Stimulated activated CD8-positive, alpha-beta memory T cell treated with anti-CD3 and anti-CD28 coated beads, Interleukin-4, amount 100 ng/mL, for 24 hours (primary cell): ENCODE measurements at regions not wholly inside any gene's neighbourhood (a gene's known extent, or its start where the extent isn't known, plus 50 kb on each side); places are given as distances from the start of the nearest gene placed in this dataset.

ENCODE experiments used
- DNase-seq: peaks from one replicate; pipeline ENCODE4 v3.0.0-alpha.2; 2020; ENCODE audit warnings: low read depth

DNA sequence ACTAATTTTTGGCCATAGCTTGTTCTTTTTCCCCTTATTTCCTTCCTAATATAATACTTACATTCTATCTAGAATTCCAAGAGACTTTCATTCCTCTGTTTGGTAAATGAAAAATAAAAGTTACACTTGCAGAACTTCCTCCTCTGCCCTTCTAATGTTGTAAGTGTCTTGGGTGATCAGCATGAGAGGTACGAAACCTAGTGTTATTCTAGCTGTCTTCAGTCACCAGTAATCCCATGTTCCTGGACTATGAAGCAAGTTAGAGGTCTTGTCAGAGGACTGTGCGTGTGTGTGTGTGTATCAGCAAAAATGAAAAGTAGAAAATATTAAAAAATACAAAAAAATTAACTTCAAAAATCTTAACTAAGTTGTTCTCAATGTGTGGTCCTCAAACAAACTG, 307.0 kb downstream of the SPRY2 start:
- DNase-seq, result no peak

DNA sequence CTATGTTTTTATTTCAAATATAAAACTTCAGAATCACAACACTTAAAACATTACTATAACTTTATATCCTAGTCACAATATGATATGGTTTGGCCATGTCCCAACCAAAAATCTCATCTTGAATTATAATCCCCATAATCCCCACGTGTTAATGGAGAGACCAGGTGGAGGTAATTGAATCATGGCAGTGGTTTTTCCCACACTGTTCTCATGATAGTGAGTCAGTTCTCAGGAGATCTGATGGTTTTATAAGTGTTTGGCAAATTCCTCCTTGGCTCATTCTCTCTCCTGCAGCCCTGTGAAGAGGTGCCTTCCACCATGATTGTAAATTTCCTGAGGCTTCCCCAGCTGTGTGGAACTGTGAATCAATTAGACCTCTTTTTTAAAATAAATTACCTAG, 307.6 kb downstream of the SPRY2 start:
- DNase-seq, result no peak

DNA sequence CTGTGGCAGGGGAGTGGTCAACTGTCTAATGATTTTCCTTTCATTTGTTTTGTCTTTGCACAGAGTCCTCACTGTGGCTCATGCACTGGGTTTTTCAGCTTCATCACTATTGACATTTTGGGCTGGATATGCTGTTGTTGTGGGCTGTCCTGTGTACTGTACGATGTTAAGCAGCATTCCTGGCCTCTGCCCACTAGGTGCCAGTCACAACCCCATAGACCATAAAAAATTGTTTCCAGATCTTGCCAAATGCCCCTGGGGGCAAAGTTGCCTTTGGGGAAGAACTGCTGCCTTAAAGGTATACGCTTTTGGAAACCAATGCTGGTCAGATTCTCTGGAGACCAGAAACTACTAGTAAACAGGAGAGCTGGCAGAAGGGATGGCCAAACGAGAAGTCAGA, 310.4 kb downstream of the SPRY2 start:
- DNase-seq, result no peak

DNA sequence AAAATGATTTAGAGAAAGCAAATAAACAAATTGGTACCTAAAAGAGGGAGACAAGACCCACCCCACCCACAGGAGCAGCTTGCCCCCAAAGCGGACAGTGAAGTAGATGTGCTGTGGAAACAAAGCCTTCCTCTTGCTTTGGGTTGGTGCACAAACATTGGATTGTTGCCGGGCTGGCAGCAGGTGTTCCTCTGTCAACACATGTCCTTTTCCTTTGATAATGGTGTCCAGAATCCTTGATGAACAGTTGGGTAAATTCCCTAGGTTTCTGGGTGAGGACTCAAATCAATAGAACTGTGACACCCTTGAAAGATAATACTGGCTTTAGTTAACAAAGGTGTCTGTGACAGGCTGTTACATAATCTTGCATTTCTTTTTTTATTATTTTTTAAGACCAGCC, 311.8 kb downstream of the SPRY2 start:
- no peak for DNase-seq

DNA sequence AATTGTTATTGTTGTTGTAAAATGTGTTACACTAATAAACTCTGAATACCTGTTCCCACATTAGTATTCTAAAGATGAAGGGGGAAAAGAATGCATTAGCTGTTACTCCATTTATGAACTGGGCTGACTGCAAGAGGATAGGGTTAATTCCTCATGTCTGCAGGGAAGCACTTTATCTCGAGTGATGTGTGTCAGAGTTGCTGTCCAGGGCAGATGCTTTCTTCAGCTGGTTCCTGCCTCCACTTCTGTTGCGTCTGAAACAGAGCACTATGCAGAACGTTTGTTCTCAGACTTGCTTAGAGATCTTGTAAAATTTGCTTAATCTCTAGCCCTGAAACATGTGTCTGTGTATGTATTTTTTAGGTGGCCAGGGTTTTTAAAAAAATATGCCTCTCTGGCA, 318.8 kb downstream of the SPRY2 start:
- no peak for DNase-seq

DNA sequence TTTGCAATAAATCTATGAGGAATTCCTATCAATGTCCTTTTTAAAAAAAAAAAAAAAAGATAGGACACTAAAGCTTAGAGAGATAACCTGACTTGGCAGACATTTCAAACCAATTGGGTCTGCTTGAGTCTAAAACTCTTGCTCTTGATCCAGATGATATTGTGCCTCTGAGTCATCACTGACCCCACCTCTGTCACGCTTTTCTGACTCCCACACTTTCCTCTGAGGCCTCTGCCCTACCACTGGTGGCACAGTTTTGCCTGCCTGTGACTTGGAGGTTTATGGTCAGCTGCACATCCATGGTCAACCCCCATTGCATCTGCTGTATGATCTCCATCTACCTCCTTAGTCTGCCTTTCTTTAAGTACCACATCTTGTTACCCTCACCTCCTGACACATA, 328.7 kb downstream of the SPRY2 start:
- no peak for DNase-seq

DNA sequence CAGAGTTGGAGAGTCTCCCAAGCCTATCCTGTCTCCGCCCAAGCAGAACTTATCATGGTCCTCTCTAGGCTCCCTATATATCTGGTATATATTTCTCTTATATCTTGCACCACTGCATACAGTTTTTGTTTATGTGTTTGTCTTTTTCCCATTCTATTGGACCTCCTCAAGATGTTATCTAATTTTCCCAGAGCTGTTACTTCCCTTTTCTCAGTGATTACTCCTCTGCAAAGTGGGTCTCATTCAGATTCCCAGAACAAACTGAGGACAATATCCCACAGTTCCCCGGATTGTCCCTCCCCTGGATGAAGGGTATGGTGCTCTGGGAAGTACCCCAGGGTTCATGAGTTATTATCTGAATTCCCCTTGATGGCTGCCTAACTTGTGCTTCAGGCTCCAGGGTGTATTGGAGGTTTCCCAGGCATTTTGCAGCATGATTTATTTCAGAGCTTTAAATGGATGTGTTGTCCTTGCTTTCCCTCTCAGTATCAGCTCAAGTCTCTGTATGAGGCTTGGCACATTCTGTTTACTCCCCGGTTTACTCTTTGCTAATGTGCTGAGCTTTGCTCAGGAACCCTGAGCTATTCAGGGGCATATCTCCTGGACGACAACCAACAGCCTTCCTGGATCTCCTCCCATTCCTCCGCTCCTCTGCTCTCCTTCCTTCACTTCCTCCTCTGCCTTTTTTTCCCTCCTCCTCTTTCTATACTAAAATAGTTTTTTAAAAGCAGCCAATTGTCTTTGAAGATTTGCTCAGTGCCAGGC, 329.3 kb downstream of the SPRY2 start:
- DNase-seq, result no peak

DNA sequence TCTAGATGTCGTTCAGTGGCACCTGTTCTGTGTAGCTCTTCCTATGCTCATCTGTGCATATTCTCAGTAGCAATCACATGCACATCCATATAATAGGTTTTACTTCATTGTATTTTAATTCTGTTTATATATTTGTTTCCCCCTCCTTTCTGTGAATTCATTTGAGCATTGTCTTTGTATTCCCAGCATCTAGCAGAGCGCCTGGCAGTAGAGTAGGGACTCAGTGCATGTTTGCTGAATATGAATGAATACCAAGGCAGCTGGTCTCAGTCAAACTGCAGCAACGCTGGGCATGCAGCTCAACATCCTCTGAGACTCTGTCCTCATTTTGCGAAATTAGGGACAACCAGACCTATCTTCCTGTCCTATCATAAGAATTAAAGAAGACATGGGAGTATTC, 330.1 kb downstream of the SPRY2 start:
- no peak for DNase-seq

DNA sequence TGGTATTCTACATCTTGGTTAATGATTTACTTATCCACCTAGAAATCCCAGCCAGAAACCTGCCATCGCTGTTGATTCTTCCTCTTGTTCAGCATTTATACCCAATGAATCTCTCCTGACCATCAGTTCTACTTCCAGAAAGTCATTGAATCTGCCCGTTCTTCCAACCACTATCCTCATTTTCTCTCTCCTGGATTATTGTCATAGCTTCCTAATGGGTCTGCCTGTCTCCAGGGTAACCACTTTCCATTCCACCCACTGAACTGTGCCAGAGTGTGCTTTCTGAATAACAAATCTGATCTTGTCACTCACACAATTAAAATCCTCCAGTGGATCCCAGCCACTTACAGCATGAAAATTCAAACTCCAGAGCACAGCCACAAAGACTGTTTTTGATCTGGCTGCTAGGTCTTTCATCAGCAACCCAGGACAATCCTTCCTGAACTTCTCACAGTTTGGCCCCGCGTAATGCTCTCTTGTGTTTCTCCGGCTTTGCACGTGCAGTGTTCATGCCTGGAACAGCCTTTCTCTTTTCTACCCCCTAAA, 330.6 kb downstream of the SPRY2 start:
- no peak for DNase-seq

DNA sequence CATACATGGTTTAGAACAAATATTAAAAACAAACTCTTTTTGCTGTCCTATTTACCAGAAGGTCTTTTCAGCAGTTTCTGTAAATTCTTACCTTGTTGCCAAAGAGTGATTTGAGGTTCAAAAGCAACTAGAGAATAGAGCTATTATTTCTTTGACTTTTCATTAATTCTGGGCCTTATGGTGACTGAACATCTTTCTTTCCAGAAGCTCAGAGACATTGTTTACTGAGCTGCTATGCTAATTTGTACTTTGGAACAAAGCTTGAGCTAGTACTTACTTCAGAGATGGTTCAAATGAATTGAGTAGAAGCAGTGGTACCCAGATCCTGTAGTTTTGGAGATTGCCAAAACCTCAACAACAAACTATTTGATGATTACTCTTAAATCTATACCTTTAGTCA, 331.2 kb downstream of the SPRY2 start:
- no peak for DNase-seq

DNA sequence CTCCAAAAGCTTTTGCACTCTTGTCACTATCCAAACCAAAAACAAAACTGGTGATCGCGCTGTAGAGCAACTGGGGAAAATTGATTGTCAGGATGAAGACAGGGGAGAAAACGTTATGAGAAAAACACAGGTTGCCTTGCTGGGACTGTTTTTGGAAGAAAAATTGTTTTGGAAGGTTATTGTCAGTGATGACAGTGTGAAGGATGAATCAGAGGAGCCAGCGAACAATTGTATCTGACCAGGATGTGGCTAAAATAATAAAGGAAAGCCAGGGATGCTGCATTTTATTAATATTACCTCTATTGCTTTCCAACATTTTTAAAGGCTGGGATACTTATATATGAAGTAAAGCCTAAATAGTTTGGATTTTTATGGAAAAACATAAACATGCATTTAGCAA, 334.0 kb downstream of the SPRY2 start:
- no peak for DNase-seq

DNA sequence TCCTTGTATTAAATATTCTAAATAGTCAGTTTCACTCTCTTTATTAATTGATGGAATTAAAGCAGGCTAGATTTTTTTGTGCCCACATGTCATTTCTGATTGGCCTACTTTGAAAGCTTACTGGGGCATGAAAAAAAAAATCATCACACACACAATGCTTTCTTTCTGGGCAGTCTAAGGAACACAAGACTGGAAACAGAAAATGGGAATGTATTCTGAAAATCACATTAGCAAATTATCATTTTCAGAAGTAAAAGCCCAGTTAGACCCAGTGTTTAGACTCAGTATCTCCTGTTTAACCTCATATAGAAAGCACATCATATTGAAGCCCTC, 339.4 kb downstream of the SPRY2 start:
- no peak for DNase-seq

DNA sequence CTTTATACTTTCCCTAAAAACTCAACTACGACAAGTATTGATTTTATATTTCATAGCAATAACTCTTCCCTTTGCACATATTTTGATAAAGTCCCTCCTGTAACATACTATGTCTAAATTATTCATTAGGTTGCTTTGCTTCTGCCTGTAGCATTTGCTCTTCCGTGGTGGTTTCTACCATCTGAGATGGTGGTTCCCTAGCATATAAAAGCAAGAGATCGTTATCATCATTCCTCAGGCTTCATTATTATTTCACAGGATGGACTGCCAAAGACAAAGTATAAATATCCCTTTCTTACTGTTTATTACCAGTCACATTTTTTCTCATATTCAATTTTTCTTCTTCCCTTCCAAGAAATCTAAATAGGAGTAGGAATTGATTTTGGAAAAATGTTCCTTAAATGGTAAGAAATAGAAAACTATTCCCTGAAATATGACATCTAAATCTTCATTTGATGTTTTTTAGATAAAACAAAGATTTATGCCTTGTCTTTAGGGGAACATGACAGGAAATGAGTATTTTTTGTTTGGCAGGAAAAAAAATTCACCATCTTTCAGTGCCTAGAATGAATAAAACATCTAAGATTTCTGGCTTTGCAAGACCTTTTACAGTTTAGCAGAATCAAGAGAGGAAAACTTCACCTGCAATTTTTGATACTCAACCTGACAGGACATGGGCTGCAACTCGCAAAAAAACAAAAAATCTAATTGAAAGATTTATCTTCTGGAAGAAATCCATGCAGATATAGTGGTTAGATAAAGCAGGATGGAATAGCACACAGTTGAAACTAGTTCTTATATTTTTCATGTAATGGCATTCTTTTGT, 340.0 kb downstream of the SPRY2 start:
- no peak for DNase-seq

DNA sequence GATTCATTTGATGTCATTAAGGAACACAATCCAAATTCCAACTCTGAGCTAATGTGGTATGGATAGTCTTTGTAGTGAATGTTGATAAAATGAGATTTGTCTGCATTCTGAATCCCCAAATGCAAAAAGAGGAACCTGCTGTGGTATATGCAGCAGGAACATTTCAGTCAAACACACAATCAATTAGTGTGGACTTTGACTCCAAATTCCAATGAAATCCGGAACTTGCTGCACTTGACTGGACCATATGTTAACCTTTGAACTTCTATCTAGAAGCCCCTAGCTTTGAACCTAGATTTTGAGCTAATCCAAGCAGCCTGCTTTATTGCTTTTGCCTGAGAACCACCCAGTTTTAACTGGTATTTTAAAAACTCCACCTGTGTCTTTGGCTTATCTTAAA, 341.3 kb downstream of the SPRY2 start:
- DNase-seq, result no peak

DNA sequence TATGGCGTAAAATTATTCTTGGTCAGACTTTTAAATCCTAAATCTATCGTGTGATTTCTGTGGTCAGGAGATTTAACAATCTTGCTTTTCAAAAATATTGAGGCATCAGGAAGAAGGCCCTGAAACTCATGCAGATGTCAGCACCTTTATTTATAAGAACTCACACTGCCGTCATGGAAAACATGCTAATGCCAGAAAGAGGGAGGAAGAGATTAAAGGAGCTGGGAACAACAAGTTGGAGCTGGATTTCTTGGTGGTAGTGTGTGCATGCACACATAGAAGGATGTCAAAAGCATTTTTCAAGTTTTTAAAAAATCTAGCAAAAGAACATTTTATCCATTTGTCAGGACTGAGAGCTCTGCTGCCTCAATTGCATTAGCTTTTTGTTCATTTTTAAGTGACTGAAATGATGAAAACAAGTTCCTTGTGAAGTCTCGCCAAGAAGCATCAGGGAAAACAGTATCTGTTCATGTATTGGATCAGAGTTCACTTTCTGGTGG, 342.5 kb downstream of the SPRY2 start:
- DNase-seq, result no peak

DNA sequence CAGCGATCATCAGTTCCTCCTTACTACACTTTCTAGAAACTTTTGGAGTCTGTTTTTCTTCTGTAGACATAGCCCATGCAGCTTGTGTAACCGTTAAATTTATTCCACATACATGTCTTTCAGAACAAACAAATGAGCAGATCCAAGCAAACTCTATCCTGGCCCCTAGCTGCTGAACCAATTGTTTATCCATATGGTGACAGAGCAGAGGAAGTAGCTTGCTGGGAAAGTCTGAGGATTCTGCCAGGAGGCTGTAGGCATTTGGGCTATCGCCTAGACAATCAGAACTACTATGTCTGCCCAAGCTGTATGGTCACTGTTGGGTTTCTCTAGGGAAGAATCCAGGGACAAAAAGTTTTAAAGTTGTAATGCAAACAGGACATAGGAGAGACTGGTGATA, 343.7 kb downstream of the SPRY2 start:
- no peak for DNase-seq

DNA sequence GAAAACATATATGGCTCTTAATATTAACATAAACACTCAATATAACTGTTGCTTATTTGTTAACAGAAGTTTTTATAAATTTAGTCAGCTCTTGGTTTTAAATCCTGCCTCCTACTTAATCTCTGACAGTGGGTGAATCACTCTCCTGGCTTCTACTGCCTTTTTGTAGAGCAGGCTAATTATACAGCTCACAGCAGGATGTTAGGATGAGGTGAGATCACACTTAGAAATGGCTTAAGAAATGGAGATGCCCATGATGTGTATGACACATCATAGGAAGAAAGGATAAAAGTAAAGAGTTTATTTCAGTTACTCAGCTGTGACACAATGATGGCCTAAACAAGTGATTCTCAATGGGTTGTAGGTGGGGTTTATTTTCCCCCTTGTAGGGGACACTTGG, 345.6 kb downstream of the SPRY2 start:
- DNase-seq, result no peak

DNA sequence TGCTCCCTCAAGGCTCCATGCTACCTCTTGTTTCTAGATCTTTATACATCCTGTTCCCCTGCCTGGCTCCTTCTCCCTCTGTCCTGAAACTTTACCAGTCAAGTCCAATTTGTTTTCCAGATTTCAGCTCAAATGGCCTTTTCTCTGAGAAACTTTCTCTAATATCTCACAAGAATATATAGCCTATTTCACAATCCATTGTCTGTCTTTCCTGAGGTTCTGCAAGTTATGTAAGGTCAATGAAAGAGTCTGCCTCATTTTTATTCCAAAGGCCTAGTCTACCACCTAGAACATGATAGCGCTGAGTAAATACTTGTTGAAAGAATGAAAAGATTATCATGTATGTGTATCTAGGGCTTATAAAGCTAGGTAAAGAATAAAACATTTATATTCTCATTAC, 348.8 kb downstream of the SPRY2 start:
- DNase-seq, result no peak

DNA sequence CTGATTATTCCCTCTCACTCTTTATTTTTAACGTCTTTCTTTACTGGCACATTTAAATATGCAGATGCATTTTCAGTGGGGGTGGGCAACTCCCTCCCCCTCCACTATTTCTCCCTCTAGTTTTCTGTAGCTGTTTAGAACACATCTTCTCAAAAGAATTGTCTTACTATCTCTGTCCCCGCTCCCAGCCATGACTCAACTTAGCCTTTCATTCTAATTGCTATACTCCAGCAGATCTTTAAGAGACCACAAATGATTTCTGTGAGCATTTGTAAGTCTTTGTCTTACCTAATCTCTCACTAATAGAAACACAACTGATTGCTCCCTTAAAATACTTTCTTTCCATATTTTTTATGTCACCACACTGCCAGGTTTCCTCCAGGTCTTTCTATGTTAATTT, 350.9 kb downstream of the SPRY2 start:
- no peak for DNase-seq

DNA sequence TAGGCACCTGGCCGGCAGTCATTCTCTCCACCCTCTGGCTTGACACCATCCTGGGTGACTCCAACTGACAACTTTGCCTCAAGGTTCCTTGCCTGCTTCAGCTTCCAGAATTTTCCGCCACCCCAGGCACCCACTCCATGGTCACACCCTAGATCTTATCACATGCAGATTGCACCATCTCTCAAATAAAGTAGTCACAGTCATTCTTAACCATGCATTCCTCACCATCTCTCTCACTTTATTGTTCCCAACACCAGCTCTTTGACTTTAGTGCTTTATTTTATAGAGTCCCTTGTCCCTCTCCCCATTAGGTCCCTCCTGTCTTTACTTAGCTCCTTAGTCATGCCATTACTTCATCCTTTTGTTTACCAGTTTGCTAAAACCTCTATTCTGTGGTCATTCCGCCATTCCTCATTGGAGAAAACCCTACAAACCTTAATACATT, 351.7 kb downstream of the SPRY2 start:
- DNase-seq, result no peak

DNA sequence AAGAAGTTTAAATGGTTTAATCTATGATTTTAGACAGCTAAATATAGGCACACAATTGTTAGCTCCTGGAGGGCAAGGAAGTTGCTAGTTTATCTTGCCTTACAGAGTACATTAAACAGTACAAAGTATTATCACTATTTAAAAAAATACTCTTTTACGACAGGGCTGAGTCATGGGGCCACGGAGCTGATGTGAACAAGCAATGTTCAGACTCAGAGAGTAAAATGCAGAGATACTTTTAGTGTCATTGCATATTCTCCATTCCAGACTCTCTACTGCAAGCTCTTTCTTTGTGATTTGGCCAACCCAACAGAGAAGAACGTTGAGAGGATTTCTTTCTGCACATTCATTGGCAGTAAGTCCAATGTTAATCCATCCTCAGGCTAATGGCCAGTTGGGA, 352.4 kb downstream of the SPRY2 start:
- DNase-seq, result no peak

DNA sequence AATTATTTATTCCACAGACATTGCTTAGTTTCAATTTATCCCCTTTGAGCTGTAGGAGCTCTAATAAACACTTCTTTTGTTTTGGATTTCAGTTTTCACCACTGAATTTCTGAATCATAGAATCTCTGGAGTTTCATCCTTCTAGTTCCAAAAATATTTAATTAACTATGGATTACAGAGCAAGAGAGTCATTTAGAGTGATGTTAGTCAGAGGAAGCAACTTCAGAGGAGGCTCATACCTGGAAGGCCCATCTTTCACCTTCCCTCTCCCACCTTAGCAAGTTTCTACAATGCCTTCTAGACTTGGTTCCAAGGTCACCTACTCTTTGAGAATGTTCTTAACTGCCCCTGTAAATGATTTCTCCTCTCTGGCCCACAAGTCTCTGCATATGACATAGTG, 353.2 kb downstream of the SPRY2 start:
- no peak for DNase-seq

DNA sequence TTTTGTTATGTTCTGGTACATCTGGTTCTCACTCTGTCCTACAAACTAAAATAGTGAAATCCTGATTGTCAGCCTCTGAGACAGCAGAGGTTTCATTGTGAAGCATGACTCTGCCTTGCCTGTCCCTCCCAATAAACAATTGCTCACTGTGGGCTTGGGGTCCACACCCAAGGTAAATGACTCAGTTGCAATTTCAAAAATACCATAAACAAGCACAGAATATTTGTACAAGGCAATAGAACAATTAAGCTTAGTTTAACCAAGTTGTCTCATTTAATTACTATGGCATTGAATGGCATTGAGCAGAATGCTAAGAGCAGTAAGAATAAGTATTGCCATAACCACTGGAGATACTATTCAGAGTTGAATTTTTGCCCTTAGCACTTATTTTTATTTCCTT, 353.6 kb downstream of the SPRY2 start:
- no peak for DNase-seq
